ENCODE measurements at regions not wholly inside any gene's neighbourhood (a gene's known extent, or its start where the extent isn't known, plus 50 kb on each side); places are given as distances from the start of the nearest gene placed in this dataset.
"Not testable (repeated sequence)": the region's sequence is repeated elsewhere in the genome, so short reads cannot be mapped to it uniquely, and the experiment has no call there.

GRCh38 chr6:139990856-139991465 lies 616.5 kb upstream of the CITED2 start:
- DNase-seq: no peak

- no peak for DNase-seq
Measured at GRCh38 chr6:139990026-139990686, 615.7 kb upstream of the CITED2 start.

DNA sequence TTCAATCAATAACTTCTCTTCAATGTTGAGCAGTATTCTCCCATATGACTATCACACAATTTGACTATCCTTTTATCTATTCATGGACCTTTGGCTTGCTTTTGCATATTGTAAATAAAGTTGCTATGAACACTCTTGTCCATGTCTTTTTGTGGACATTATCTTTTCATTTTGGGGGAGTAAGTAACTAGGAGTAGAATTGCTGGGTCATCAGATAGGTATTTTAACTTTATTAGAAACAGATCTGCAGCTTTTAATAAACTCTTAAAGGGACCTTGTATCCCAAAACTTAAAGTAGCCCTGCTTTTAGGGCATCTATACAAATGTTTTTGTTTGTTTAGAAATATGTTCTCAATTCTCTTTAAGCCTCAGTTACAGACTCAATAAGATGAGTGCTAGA lies 614.2 kb upstream of the CITED2 start:
- DNase-seq: no peak

GRCh38 chr6:139987091-139987490 lies 612.6 kb upstream of the CITED2 start:
- no peak for DNase-seq

DNA sequence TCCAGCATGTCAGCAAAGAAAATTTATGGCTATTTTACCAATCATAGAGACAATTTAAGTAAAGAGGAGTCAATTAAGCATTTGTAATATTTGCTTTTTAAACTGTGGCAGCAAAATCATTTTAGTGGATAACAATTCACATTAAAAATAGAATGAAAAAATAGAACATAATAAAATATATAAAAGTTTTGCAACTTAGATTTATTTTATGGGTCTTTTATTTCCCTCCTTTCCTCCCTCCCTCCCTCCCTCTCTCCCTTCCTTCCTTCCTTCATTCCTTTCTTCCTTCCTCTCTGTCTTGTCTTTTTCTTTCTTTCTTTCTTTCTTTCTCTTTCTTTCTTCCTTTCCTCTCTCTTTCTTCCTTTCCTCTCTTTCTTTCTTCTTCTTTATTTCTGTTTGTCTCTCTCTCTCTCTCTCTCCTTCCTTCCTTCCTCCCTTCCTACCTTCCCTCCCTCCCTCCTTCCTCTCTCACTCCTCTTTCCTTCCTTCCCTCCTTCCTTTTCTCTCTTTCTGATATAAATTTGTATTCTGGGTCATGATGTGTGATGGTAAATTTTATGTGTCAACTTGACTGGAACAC lies 610.9 kb upstream of the CITED2 start:
- DNase-seq: no peak

- no peak for DNase-seq
Measured at GRCh38 chr6:139984317-139984716, 609.9 kb upstream of the CITED2 start.

DNA sequence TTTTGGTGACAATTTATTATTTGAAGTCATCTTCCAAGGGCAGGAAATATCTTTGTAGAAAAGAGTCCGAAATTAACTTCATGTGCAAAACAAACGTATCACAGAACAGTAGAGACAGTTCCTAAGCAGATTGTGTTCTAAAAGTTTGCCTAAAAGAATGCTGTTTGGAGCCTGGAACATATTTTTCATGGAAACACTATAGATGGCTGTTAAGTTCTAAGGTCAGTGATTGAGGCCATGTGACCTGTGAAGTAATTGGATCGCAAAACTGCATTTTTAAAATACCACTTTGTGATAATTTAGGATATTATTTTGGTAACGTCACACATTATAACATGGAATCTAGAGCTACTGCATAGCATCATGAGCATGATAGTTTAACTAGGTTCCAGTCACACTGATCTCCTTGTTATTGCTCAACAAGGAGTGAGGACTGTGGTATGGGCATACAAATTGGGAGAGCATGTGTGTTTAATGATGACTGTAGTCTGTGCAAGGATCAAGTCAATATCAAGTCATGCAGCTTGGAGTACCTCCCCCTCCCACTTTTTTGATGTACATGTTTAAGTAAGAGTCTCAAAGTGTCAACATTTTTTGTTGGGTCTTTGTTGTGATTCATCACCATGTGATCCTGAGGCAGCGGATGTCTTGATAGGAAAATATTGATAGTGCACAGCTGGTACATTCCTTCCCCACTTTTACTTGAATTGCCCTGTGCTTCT lies 609.3 kb upstream of the CITED2 start:
- DNase-seq: no peak

GRCh38 chr6:139982652-139983295 lies 608.3 kb upstream of the CITED2 start:
- DNase-seq: no peak

DNA sequence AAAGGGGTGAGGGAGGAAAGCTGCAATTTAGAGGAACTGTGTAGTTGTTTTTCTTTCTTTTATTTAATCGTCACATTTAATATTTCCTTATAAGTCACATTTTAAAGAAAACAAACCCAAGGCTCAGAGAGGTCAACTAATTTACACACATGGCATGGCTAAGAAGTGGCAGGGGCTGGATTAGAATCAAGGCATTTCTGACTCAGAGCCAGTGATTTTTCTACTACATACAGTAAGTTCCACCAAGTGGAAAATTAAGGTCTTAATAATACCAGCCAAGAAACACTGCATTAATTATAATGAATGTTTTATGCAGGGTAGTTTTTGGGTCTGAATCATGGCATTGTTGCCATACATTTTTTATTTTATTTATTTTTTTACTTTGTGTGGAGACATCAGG lies 607.7 kb upstream of the CITED2 start:
- no peak for DNase-seq

DNA sequence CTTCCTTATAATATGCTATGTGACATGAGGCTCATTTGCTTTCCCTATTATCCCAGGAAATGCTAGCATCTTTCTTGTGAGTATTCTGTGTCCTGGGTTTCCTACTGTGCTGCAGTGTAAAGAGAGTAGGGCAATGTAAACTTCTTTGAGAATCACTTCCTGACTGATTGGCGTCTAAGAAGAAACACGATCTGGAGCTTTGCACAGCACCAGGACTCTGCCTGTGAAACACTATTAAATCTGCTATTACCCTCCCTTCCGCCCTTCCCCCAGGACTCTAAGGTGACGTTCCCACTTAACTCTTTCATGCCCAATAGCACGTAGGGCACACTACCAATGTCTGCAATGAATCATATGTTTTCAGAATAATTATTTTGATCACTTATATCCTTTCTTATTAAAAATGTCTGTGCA lies 607.3 kb upstream of the CITED2 start:
- no peak for DNase-seq

DNA sequence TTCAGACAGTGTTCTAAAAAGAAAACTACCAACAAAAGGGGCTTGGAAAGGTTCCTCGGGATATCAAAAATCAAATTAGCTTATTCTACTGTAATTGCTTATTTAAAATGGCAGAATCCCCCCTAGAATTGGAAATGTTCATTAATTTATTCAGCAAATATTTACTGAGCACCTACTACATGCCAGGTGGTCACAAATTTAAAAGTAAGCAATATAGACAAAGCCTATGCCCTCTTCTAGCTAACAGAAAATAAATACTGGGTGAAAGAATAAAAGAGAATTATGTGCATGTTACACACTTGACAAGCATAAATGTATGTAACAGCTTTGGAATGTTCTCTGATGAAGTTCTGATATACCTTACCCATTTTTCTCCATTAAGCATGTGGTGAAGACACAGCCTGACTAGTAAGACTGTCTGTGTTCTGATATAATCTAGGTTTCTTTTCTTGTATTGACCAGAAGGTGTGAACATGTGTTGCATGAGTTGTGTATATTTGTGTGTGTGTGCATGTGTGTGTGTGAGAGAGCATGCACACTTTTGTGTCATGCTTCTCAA lies 606.7 kb upstream of the CITED2 start:
- no peak for DNase-seq

- not testable (repeated sequence) for DNase-seq
Measured at GRCh38 chr6:139980631-139981030, 606.2 kb upstream of the CITED2 start.

DNA sequence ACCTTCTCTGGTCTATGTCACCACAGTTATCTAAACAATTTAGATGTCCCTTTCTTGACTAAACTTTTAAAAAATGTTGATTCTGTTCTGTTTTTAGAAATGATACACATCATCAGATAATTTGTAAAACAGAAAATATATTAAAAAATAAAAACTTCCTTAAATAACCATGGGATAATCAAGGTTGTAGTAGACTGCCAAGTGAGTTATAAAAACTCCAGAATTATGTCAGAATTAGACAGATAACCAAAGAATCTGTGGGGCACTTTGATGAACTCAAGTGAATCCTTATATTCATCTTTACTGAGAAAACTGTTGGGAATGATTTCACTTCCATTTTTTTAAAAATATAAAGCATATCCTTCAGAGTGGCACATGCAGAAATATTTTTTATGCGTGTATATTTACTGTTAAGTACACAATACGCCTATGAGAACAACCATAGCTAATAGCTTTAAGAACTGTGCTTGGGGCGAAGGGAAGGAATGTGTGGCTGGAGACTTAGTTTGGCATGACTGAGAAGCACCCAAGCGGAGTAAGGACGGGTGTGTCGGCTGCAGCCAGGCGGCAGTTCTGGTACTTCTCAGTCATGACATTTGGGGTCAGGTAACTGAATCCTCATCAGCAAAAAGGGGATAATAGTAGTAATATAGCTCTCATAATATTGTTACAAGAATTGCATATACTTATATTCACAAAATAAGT lies 604.7 kb upstream of the CITED2 start:
- DNase-seq: no peak

- no peak for DNase-seq
Measured at GRCh38 chr6:139977887-139978332, 603.5 kb upstream of the CITED2 start.

GRCh38 chr6:139973669-139974344 lies 599.4 kb upstream of the CITED2 start:
- DNase-seq: no peak

DNA sequence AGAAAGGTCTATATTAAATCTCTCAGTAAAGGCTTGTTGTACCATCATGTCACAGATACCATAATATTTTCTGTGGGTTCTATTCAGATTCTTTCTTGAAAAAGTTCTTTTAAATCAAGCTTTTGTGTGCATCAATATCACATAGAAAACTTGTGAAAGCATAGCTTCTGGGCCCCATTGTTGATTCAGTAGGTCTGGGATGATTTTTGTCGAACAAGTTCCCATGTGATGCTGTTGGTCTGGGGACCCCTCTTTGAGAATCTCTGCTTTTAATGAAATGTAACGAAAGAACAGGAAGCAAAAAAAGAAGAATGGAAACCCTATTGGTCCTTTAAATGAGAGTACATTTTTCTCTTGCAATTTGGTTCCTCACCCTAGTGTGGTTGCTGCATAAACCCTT lies 597.7 kb upstream of the CITED2 start:
- no peak for DNase-seq

GRCh38 chr6:139970591-139970991 lies 596.1 kb upstream of the CITED2 start:
- DNase-seq: no peak

DNA sequence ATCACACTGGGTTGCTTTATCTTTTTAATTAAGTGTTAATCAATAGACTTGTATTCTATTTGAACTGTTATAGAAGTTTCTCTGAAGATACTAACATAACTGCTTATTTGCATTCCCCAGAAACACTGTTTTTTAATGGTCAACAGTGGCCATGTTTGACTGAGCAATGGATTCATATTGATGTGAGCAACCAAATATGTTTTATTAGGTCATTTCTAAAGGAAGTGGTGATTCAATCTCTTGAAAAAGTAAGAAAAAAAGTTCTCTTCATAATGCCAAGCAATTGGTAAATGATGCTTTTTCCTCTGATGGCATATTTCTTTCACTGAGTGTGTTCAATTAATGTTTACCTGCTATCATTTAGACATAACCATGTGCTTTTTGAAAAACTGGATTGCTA lies 593.0 kb upstream of the CITED2 start:
- DNase-seq: no peak

GRCh38 chr6:139965393-139965792 lies 590.9 kb upstream of the CITED2 start:
- no peak for DNase-seq

DNA sequence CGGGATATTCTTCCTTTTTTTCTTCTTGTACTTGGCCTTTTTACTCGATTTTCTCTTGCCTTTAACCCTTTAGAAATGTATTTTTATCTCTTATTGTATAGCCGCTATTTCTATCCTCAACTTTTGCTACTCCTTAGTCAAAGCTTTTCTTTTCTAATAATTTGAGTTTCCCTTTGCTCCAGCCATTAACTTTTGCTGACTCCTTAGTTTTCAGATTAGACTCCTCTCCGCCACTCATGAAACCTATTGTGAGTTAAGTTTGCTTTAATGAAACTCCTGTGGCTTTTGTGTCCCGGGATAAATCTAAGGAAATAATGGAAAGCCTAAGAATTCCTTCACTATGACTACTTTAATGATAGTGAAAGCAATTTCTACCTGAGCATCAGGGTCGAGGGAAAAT lies 590.3 kb upstream of the CITED2 start:
- DNase-seq: no peak

DNA sequence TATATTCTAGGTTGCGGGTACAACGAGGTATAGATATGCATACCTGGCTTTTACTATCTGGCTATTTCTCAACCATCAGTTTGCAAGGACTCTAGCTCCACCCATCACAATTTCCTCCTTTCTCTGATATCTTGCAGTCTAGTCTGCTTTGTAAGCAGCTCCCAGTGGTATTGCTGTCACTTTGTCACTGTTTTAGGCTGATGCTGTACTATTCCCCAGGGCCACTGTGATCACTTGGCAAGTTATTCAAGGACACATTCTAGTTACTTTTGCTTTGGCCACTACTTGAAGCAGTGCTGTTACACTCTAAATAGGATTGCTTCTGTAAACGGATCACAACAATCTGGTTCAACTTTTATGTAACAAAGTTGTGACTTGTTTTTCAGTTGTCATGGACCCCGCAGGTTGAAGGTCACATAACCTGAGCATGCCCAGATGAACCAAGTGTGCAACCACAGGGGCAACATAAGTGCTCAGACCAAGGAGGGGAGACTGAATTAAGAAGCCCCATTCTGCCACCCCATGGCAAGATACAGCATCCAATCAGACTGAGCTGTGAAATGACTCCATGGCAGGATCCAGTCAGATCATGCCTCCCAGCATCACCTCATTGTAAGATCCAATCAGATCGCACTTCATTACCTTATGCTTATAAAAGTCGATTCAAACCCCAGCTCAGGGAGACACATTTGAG lies 588.4 kb upstream of the CITED2 start:
- no peak for DNase-seq

All from midbrain (tissue), 1 donor.